ENCODE measurements at regions not wholly inside any gene's neighbourhood (a gene's known extent, or its start where the extent isn't known, plus 50 kb on each side); places are given as distances from the start of the nearest gene placed in this dataset.

GRCh38 chr1:96290033-96290432 is 431.6 kb upstream of the PTBP2 start:
- no peak for DNase-seq (ENCODE audit: low read depth in 3 of 3)

DNA sequence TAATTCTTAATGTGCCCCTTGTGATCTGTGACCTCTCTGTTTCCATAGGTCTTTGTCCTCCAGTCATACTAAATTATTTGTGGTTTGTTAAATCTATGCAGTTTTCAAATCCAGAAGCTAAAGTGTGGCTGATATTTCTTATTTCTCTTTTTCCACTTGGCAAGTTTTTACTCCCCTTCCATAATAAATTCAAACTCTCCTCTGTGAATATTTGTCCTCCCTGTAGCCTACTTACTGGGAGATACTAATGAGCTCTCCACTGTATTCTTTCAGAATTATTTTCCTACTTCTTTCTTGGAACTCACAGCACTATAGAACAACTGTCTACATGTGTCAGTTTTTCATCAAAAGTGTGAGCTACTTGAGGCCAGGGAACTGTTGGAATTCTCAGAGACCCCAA is 430.8 kb upstream of the PTBP2 start:
- DNase-seq (ENCODE audit: low read depth in 3 of 3) = no peak

DNA sequence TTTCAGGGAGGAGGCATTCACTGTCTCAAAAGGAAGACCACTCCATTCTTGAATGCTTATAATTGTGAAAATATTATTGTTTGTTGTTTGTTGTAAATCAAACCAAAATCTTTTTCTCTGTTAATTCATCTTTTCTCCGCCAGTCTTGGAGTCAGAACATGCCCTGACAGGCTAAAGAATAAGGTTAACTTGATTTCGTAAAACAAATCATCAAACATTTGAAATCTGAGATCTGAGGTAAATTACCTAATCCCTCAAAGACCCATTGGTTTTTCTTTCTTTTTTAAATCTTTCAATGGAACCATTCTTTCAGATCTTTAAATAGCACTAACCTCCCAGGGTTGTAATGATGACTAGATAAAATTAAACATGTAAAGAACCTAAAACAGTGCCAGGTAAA is 430.1 kb upstream of the PTBP2 start:
- DNase-seq (ENCODE audit: low read depth in 3 of 3) = no peak

DNA sequence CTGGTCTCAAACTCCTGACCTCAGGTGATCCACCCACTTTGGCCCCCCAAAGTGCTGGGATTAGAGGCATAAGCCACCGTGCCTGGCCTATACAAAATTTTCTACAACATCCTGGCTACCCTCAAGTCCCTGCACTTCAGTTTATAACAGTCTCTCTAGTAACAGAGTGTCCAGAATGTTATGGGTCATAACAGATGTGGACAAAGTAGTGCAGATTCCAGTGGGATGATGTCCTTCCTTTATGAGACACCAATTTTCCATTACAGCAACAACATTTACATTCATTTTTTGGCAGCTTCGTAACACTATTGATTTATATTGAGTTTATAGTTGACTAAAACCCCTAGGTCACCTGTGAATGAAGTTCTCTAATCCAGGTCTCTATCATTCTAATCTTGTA is 429.4 kb upstream of the PTBP2 start:
- no peak for DNase-seq (ENCODE audit: low read depth in 3 of 3)

GRCh38 chr1:96296991-96297390 is 424.6 kb upstream of the PTBP2 start:
- DNase-seq (ENCODE audit: low read depth in 3 of 3) = no peak

DNA sequence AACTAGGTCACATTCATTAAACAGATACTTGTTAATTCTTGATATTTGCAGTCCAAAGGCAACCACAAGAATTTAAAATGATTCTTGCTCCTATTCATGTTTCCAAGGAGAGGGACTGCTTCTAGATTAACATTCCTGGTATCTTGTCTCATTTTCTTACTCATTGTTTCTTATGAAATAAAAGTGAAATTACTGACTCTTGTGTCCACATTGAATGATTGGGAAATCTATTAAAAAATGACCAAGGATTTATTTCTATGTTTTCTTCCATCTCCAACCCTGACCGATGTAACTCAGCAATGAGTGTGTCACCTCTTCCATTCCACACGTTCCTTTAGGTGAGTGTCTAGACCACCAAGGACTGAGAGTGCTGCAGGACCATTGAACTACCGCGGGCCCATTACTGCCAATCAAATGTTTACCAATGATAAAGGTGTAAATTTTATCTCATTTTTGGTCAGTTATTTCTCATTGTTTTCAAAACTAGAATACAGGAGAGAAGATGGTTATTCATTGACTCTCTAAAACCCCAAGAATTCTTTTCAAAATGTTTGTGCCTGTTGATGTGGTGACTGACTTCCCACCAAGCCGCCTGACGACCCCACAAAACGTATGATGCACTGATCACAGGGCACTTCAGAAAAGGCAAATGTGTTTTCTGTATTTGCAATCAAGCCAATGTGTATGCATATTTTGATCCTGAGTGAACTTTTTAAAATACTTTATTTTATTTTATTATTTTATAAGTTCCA is 414.6 kb upstream of the PTBP2 start:
- no peak for DNase-seq (ENCODE audit: low read depth in 3 of 3)

GRCh38 chr1:96308314-96308713 is 413.3 kb upstream of the PTBP2 start:
- no peak for DNase-seq (ENCODE audit: low read depth in 3 of 3)

DNA sequence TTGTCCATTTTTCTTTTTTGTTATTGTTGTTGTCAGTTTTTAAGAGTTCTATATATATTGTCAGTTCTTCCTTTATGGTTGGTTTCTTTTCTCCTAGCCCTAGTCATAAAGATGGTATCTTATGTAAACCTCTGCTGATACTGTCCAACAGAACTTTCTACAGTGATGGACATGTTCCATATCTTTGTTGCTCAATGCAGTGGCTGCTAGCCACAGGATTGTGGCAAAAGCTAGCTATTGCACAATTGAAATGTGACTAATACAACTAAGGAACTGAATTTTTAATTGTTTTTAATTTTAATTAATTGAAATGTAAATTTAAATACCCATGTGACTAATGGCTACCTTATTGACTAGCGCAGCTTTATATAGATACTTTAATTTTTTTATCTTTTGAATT is 411.8 kb upstream of the PTBP2 start:
- DNase-seq (ENCODE audit: low read depth in 3 of 3) = no peak

- DNase-seq (ENCODE audit: low read depth in 3 of 3) = no peak
Observed at GRCh38 chr1:96313216-96313615, 408.4 kb upstream of the PTBP2 start.

DNA sequence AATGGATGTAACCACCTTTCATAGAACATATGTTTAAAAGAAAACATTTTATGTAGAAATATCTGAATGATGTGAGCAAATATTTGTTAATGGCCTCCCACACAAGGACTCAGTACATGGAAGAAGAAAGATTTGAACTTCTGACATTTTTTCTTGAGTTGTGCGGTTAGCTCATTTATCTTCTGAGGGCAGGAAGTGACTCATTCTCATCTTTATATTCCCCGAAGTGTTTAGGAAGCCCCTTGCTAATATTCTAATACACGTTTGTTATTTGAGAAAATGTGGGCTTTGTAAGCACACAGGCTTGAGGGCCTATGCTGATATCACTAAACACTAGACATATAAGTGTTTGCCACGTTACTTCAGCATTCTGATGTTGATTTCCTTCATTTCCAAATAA is 392.5 kb upstream of the PTBP2 start:
- no peak for DNase-seq (ENCODE audit: low read depth in 3 of 3)

- no peak for DNase-seq (ENCODE audit: low read depth in 3 of 3)
Observed at GRCh38 chr1:96331596-96331995, 390.0 kb upstream of the PTBP2 start.

- DNase-seq (ENCODE audit: low read depth in 3 of 3) = no peak
Observed at GRCh38 chr1:96333522-96334235, 387.9 kb upstream of the PTBP2 start.

DNA sequence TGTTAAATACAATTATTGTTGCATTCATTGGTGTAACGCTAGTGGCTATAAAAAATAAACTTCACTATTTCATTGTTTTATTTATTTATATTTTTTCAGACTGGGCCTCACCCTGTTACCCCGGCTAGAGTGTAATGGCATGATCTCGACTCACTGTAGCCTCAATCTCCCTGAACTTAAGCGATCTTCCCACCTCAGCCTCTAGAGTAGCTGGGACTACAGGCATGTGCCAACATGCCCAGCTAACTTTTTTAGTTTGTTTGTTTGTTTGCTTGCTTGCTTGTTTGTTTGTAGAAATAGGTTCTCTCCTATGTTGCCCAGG is 387.4 kb upstream of the PTBP2 start:
- no peak for DNase-seq (ENCODE audit: low read depth in 3 of 3)

DNA sequence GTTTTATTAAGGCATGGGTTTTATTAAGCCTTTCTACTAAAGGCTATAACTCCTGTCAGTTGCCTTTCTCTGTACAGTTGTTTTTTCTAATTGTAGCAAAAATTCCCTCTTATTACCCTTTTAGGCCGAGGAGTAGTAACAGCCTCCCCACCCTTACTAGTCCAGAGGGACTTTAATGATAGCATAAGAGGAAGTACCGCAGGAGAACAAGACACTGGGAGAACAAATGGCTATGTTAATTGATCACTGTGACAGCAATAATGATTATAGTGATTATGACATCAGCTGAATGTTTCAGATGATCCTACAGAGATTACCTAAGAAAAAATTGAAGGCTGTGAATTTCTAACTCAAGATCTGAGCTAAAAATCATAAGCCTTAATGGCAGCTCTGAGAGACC is 383.0 kb upstream of the PTBP2 start:
- no peak for DNase-seq (ENCODE audit: low read depth in 3 of 3)

DNA sequence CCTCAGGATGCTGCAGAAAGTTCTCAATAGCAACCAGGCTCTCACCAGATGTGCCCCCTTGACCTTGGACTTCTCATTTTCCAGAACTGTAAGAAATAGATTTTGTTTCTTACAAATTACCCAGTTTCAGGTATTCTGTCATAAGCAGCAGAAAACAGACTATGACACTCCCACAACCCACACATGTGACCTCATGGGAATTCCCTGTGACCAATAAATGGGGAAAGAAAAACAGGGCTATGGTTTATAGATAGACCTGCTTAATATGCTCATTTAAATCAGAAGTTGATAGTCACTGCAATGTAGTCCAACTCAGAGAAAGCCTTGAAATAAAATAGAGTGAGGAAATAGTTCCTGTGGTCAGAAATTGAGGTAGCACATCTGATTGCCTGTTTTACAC is 380.9 kb upstream of the PTBP2 start:
- DNase-seq (ENCODE audit: low read depth in 3 of 3) = no peak

- no peak for DNase-seq (ENCODE audit: low read depth in 3 of 3)
Observed at GRCh38 chr1:96346719-96347118, 374.9 kb upstream of the PTBP2 start.

DNA sequence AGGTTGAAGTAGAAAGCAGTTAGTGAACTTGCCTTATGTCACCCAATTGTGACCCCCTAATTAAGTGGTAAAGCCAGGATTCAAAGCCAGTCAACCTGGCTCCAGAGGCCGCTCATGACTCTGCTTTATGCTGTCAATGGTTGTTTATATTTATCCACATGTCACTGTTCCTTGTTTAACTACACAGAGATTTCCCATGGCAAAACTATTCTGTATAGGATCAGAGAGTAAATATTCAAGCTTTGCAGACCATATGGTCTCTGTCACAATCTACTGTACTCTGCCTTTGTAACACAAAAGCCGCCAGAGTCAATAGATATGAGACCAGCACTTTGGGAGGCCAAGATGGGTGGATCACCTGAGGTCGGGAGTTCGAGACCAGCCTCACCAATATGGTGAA is 371.7 kb upstream of the PTBP2 start:
- no peak for DNase-seq (ENCODE audit: low read depth in 3 of 3)

GRCh38 chr1:96352733-96353132 is 368.9 kb upstream of the PTBP2 start:
- no peak for DNase-seq (ENCODE audit: low read depth in 3 of 3)

DNA sequence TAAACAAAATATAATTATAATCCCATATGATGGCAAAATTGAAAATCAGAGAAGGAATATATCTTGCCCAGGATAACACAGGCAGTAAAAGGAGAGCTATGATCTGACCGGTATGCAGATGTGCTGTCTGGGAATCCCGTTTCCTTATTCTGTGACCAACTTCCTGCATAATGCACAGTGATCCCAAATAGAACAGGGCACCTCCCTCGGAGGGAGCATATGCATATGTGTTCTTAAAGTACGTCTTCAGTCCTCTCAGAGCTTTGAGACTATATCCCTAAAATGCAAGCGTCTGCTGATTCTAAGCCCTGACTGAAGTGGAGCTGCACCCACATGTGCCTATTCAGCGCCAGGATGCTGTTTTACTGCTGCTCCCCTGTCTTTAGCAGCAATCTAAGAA is 366.1 kb upstream of the PTBP2 start:
- no peak for DNase-seq (ENCODE audit: low read depth in 3 of 3)

DNA sequence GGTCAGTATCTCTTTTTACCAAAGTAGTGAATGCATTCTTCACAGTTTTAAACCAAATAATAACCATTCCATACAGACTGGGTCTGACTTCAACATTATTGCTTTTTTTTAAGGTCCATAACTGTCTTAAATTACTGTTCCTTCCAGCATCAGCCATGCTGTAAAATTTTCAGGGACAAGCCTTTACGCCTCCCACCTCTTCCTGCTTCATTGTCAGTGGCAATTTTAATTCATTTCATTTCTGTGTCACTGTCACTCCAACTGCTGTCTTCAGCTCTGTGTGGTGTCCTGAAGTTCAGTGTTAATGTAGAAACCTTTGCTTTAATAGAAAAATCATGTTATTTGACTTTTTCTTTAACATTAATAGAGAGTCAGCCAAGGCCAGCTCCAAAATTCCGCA is 365.6 kb upstream of the PTBP2 start:
- no peak for DNase-seq (ENCODE audit: low read depth in 3 of 3)

DNA sequence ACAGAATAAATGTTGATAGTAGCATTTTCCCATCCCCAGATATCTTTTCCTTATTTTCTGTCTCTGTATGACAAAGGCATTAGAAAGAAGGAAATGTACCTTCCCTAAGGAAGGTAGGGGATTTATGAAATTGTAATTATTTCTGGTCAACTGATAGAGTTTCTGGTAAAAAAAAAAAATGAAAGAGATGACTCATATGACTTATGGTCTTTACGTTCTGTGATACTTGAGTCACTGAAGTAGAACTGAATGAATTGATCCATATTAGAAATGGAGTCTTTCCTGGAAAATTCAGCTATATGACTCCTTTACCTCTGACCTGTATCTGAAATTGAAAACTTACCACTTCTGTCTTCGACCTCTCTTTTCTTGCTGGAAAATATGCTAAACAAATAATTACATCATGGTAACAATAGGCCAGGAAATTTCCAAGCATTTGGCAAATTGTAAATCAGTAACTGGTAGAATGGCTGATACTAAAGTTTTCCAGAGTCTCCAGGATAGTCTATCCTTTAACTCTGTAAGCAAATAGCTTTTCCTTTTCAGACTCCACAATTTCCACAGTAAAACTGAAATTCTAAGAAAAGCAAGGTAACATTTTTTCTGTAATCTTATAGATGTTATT is 364.3 kb upstream of the PTBP2 start:
- no peak for DNase-seq (ENCODE audit: low read depth in 3 of 3)

DNA sequence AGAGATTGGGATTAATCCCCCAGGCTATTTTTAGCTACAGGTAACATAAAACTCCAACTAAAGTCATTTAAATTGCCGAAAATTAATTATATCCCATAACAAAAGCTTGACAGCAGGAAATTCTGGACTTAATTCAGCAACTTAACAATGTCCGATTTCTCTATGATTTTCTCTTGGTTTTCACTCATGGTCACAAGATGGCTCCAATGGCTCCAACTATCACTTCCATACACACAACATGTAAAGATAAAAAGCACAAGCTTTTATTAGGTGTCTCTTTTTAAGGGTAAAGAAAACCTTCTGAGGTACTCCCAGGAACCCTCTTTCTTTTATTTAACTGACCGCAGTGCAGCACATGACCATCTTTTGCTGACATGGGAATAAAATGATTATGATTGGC is 363.5 kb upstream of the PTBP2 start:
- DNase-seq (ENCODE audit: low read depth in 3 of 3) = no peak

DNA sequence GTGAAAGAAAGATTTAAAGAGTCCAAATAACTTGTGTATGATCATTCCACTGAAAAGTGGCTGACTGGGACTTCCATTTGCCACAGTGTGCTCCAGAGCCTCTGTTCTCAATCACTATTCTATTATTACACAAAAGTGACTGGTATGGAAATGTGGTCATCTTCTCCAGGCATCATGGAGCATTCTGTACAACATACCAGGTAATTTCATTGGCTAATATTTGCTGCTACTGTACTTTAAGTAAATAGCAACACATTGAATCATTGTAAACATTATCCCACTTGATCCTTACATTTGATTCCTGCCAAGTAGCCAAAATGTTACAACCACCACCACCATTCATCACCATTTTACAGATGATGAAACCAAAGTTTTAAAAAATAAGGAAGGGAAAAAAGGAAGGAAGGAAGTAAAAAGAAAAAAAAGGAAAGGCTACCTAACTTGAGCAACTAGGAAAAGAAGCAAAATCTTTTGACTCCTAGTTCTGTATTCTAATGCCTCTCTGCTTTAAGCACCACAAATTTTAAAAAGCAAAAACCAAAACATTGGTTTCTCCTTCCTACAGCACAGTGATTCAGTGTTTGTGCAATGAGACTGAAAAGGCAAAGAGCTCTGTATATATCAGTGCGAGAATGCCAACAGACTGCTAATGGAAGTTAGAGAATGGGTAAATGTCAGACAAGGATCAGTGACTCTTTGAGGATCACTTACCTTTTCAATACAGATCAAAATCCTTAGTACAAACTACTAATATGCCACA is 361.4 kb upstream of the PTBP2 start:
- DNase-seq (ENCODE audit: low read depth in 3 of 3) = no peak

Data from stimulated activated CD4-positive, alpha-beta T cell treated with anti-CD3 and anti-CD28 coated beads, TNF-alpha, amount 100 ng/mL, for 24 hours (primary cell).